OCI-LY1 (cell line): ENCODE measurements at regions not wholly inside any gene's neighbourhood (a gene's known extent, or its start where the extent isn't known, plus 50 kb on each side); places are given as distances from the start of the nearest gene placed in this dataset.

ENCODE experiments used
- EZH2 ChIP-seq: fragments of 200-600 bp; sonication (generic), shearing (Covaris generic); IDR thresholded peaks from 2 replicates; pipeline ENCODE4 v1.8.0; 2017; ENCODE audit warnings: borderline replicate concordance, mixed run types, mild to moderate bottlenecking, antibody characterized with exemption, low read length, moderate library complexity, mixed read lengths
- TF ChIP-seq, protein P1 (sequence below): fragments of 200-600 bp; sonication (generic), shearing (Covaris generic); IDR thresholded peaks from 2 replicates; pipeline ENCODE4 v1.5.1; 2017; ENCODE audit warnings: mild to moderate bottlenecking, antibody characterized with exemption, low read length, moderate library complexity, mixed read lengths

DNA sequence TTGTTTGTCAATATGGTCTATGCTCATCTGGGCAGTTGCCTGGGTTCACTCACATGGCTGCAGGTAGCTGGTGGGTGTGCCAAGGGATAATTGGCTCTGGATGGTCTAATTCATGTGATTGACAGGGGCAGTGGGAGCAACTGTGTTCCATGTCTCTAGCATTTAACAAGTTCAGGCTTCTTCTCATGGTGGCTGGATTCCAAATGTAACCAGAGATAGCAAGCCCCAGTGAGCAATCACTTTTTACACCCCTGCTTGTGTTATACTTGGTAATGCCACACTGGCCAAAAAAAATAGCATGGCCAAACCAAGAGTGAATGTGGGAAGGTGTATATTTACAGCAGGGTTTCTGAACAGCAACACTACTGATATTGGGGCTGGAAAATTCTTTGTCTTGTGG is 89.6 kb upstream of the TNFSF11 start:
- TF ChIP-seq EZH2 = no peak
- TF ChIP-seq, protein P1, sequence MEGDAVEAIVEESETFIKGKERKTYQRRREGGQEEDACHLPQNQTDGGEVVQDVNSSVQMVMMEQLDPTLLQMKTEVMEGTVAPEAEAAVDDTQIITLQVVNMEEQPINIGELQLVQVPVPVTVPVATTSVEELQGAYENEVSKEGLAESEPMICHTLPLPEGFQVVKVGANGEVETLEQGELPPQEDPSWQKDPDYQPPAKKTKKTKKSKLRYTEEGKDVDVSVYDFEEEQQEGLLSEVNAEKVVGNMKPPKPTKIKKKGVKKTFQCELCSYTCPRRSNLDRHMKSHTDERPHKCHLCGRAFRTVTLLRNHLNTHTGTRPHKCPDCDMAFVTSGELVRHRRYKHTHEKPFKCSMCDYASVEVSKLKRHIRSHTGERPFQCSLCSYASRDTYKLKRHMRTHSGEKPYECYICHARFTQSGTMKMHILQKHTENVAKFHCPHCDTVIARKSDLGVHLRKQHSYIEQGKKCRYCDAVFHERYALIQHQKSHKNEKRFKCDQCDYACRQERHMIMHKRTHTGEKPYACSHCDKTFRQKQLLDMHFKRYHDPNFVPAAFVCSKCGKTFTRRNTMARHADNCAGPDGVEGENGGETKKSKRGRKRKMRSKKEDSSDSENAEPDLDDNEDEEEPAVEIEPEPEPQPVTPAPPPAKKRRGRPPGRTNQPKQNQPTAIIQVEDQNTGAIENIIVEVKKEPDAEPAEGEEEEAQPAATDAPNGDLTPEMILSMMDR = no peak
